ENCODE measurements at regions not wholly inside any gene's neighbourhood (a gene's known extent, or its start where the extent isn't known, plus 50 kb on each side); places are given as distances from the start of the nearest gene placed in this dataset.

- Mint-ChIP-seq H3K36me3 (no peaks in the 10 kb centered on the region), H3K27me3 (ENCODE audit: insufficient read depth, low read depth) (no peaks in the 10 kb centered on the region), H3K4me1 (peaks cover 20% of the 10 kb centered on the region), H3K9me3 (no peaks in the 10 kb centered on the region), H3K27ac (peak overlapping the region; percentile 48), H3K4me3 (no peak overlapping the region)
- Histone ChIP-seq H3K4me3 (no peak overlapping the region), H3K9me3 (ENCODE audit: low read depth) (no peaks in the 10 kb centered on the region), H3K79me2 (ENCODE audit: low read depth) (no peaks in the 10 kb centered on the region), H3K36me3 (no peaks in the 10 kb centered on the region), H3K27ac (no peak overlapping the region), H2AFZ (replicated peaks) (no peak overlapping the region), H4K20me1 (ENCODE audit: low read depth) (no peaks in the 10 kb centered on the region), H3F3A (ENCODE audit: low read depth) (no peaks in the 10 kb centered on the region), H3K4me2 (no peak overlapping the region), H3K9ac (no peak overlapping the region), H3K27me3 (no peaks in the 10 kb centered on the region), H3K4me1 (no peaks in the 10 kb centered on the region)
- TF ChIP-seq CTCF (IDR thresholded peaks at IDR 0.05) = no peak
- no peak for TF ChIP-seq EZH2 (IDR thresholded peaks at IDR 0.05)
- TF ChIP-seq EZH2phosphoT487 (IDR thresholded peaks at IDR 0.05) = no peak
- no peak for DNase-seq (ENCODE audit: low spot score)
Observed at GRCh38 chrX:129144172-129145038, 378.9 kb downstream of the SMARCA1 start.

- Histone ChIP-seq H3K79me2 (ENCODE audit: low read depth) (no peaks in the 10 kb centered on the region), H3K27me3 (no peaks in the 10 kb centered on the region), H3K27ac (no peak overlapping the region), H3K9ac (no peak overlapping the region), H3K4me2 (no peak overlapping the region), H2AFZ (replicated peaks) (no peak overlapping the region), H3K4me3 (no peak overlapping the region), H4K20me1 (ENCODE audit: low read depth) (no peaks in the 10 kb centered on the region), H3K36me3 (no peaks in the 10 kb centered on the region), H3K4me1 (no peaks in the 10 kb centered on the region), H3K9me3 (ENCODE audit: low read depth) (no peaks in the 10 kb centered on the region), H3F3A (ENCODE audit: low read depth) (no peaks in the 10 kb centered on the region)
- no peaks in the 10 kb centered on the region for H3K9me3 Mint-ChIP-seq
- TF ChIP-seq EZH2 (IDR thresholded peaks at IDR 0.05) = no peak
- TF ChIP-seq CTCF (IDR thresholded peaks at IDR 0.05) = no peak
- no peak for TF ChIP-seq EZH2phosphoT487 (IDR thresholded peaks at IDR 0.05)
- H3K36me3 Mint-ChIP-seq = no peaks in the 10 kb centered on the region
- peak overlapping the region; percentile 14 for H3K27ac Mint-ChIP-seq
- no peak for DNase-seq (ENCODE audit: low spot score)
- H3K27me3 Mint-ChIP-seq (ENCODE audit: insufficient read depth, low read depth) = peaks cover 5% of the 10 kb centered on the region
- peaks cover 37% of the 10 kb centered on the region for H3K4me1 Mint-ChIP-seq
- H3K4me3 Mint-ChIP-seq = no peak overlapping the region
Observed at GRCh38 chrX:129139837-129140598, 383.3 kb downstream of the SMARCA1 start.

- Histone ChIP-seq H4K20me1 (ENCODE audit: low read depth) (no peaks in the 10 kb centered on the region), H3K36me3 (no peaks in the 10 kb centered on the region), H3K27ac (no peak overlapping the region), H3K4me2 (no peak overlapping the region), H3K4me1 (no peaks in the 10 kb centered on the region), H3K9me3 (ENCODE audit: low read depth) (peaks cover 4% of the 10 kb centered on the region), H3K79me2 (ENCODE audit: low read depth) (no peaks in the 10 kb centered on the region), H3K9ac (no peak overlapping the region), H2AFZ (replicated peaks) (no peak overlapping the region), H3K4me3 (no peak overlapping the region), H3K27me3 (no peaks in the 10 kb centered on the region), H3F3A (ENCODE audit: low read depth) (no peaks in the 10 kb centered on the region)
- Mint-ChIP-seq H3K36me3 (no peaks in the 10 kb centered on the region), H3K27me3 (ENCODE audit: insufficient read depth, low read depth) (no peaks in the 10 kb centered on the region), H3K4me3 (no peak overlapping the region), H3K9me3 (no peaks in the 10 kb centered on the region), H3K4me1 (no peaks in the 10 kb centered on the region), H3K27ac (no peak overlapping the region)
- no peak for TF ChIP-seq EZH2 (IDR thresholded peaks at IDR 0.05)
- no peak for TF ChIP-seq EZH2phosphoT487 (IDR thresholded peaks at IDR 0.05)
- no peak for TF ChIP-seq CTCF (IDR thresholded peaks at IDR 0.05)
- DNase-seq (ENCODE audit: low spot score) = no peak
Observed at GRCh38 chrX:129125122-129125914, 398.0 kb downstream of the SMARCA1 start.
